SK-N-SH treated with all-trans-retinoic acid at 6 μM for 48 hours (cell line): ENCODE measurements at regions not wholly inside any gene's neighbourhood (a gene's known extent, or its start where the extent isn't known, plus 50 kb on each side); places are given as distances from the start of the nearest gene placed in this dataset.

Experiments used
- ARNTL ChIP-seq: fragments of 450-650 bp; formaldehyde crosslinking; IDR thresholded peaks from 2 replicates; pipeline ENCODE4 v1.5.0; 2020; ENCODE audit warnings: low read depth, mild to moderate bottlenecking, moderate library complexity, borderline replicate concordance
- BACH2 ChIP-seq: fragments of 250-450 bp; sonication (Bioruptor Pico); IDR thresholded peaks from 2 replicates; pipeline ENCODE4 v1.9.0; 2021; ENCODE audit warnings: mild to moderate bottlenecking, borderline replicate concordance
- CREB5 ChIP-seq: fragments of 250-450 bp; sonication (Bioruptor Pico); IDR thresholded peaks from 2 replicates; pipeline ENCODE4 v1.5.1; 2020; ENCODE audit warnings: low read depth, mild to moderate bottlenecking, moderate library complexity
- CSDC2 ChIP-seq: fragments of 250-450 bp; sonication (Bioruptor Pico); IDR thresholded peaks from 2 replicates; pipeline ENCODE4 v1.5.0; 2020; ENCODE audit warnings: mild to moderate bottlenecking, moderate library complexity
- GLIS3 ChIP-seq: fragments of 250-450 bp; sonication (Bioruptor Pico); IDR thresholded peaks from 2 replicates; pipeline ENCODE4 v1.5.0; 2020; ENCODE audit warnings: mild to moderate bottlenecking, moderate library complexity
- OSR1 ChIP-seq: fragments of 250-450 bp; sonication (Bioruptor Pico); IDR thresholded peaks from 2 replicates; pipeline ENCODE4 v1.8.0; 2022; ENCODE audit warnings: moderate library complexity, mild to moderate bottlenecking, inconsistent platforms
- PPARA ChIP-seq: fragments of 250-450 bp; sonication (Bioruptor Pico); IDR thresholded peaks from 2 replicates; pipeline ENCODE4 v1.5.0; 2020; ENCODE audit warnings: mild to moderate bottlenecking, borderline replicate concordance
- TOX ChIP-seq: fragments of 250-450 bp; sonication (Bioruptor Pico); IDR thresholded peaks from 2 replicates; pipeline ENCODE4 v1.8.0; 2021; ENCODE audit warnings: mild to moderate bottlenecking, moderate library complexity, borderline replicate concordance
- TSHZ2 ChIP-seq: fragments of 250-450 bp; sonication (Bioruptor Pico); IDR thresholded peaks from 2 replicates; pipeline ENCODE4 v1.5.0; 2020; ENCODE audit warnings: mild to moderate bottlenecking, moderate library complexity
- ZFP3 ChIP-seq: fragments of 250-450 bp; sonication (Bioruptor Pico); IDR thresholded peaks from 2 replicates; pipeline ENCODE4 v1.5.0; 2020; ENCODE audit warnings: mild to moderate bottlenecking, moderate library complexity
- ZFP30 ChIP-seq: fragments of 450-650 bp; formaldehyde crosslinking; IDR thresholded peaks from 2 replicates; pipeline ENCODE4 v1.5.0; 2022; ENCODE audit warnings: mild to moderate bottlenecking, moderate library complexity
- ZNF8 ChIP-seq: fragments of 450-650 bp; formaldehyde crosslinking; IDR thresholded peaks from 2 replicates; pipeline ENCODE4 v1.5.0; 2020; ENCODE audit warnings: mild to moderate bottlenecking, moderate library complexity
- TF ChIP-seq, protein P1 (sequence below): fragments of 250-450 bp; sonication (Bioruptor Pico); IDR thresholded peaks from 2 replicates; pipeline ENCODE4 v1.8.0; 2020; ENCODE audit warnings: mild to moderate bottlenecking, moderate library complexity, borderline replicate concordance
- TF ChIP-seq, protein P2 (sequence below): fragments of 250-450 bp; sonication (Bioruptor Pico); IDR thresholded peaks from 2 replicates; pipeline ENCODE4 v1.8.0; 2021; ENCODE audit warnings: low read depth, mild to moderate bottlenecking, moderate library complexity, borderline replicate concordance

- TF ChIP-seq TOX: no peak
- TF ChIP-seq ZFP30 (CRISPR knock-in tag): no peak
- TF ChIP-seq, protein P1, sequence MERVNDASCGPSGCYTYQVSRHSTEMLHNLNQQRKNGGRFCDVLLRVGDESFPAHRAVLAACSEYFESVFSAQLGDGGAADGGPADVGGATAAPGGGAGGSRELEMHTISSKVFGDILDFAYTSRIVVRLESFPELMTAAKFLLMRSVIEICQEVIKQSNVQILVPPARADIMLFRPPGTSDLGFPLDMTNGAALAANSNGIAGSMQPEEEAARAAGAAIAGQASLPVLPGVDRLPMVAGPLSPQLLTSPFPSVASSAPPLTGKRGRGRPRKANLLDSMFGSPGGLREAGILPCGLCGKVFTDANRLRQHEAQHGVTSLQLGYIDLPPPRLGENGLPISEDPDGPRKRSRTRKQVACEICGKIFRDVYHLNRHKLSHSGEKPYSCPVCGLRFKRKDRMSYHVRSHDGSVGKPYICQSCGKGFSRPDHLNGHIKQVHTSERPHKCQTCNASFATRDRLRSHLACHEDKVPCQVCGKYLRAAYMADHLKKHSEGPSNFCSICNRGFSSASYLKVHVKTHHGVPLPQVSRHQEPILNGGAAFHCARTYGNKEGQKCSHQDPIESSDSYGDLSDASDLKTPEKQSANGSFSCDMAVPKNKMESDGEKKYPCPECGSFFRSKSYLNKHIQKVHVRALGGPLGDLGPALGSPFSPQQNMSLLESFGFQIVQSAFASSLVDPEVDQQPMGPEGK: no peak
- TF ChIP-seq, protein P2, sequence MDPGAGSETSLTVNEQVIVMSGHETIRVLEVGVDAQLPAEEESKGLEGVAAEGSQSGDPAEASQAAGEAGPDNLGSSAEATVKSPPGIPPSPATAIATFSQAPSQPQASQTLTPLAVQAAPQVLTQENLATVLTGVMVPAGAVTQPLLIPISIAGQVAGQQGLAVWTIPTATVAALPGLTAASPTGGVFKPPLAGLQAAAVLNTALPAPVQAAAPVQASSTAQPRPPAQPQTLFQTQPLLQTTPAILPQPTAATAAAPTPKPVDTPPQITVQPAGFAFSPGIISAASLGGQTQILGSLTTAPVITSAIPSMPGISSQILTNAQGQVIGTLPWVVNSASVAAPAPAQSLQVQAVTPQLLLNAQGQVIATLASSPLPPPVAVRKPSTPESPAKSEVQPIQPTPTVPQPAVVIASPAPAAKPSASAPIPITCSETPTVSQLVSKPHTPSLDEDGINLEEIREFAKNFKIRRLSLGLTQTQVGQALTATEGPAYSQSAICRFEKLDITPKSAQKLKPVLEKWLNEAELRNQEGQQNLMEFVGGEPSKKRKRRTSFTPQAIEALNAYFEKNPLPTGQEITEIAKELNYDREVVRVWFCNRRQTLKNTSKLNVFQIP (CRISPR knock-in tag): no peak
- no peak for TF ChIP-seq ZNF8
- TF ChIP-seq ARNTL: no peak
- TF ChIP-seq PPARA (CRISPR knock-in tag): no peak
- no peak for TF ChIP-seq ZFP3 (CRISPR knock-in tag)
- TF ChIP-seq GLIS3: no peak
- TF ChIP-seq CSDC2 (CRISPR knock-in tag): no peak
- no peak for TF ChIP-seq BACH2 (CRISPR knock-in tag)
- no peak for TF ChIP-seq CREB5
- no peak for TF ChIP-seq OSR1
- no peak for TF ChIP-seq TSHZ2
Measured at GRCh38 chr14:62098357-62098756, 336.1 kb downstream of the SNAPC1 start.
